Aorta (tissue), 5 donors: ENCODE measurements at regions not wholly inside any gene's neighbourhood (a gene's known extent, or its start where the extent isn't known, plus 50 kb on each side); places are given as distances from the start of the nearest gene placed in this dataset.

Source experiments
- ATAC-seq: fragments of 200-7000 bp; cut with Tn5 transposase; one replicate; pipeline ENCODE4 v1.9.1; 2022; ENCODE audit warnings: moderate library complexity; ENCODE audit not compliant: low FRiP score
- DNase-seq, 2 donors: peaks; one replicate each; pipeline ENCODE4 v3.0.0-alpha.2; 2020
- H3K27ac ChIP-seq, 2 donors: one replicate each; pipeline ENCODE4 v1.5.1; 2013; ENCODE audit warnings: low read length in 2 of 2, mild to moderate bottlenecking in 2 of 2, moderate library complexity in 2 of 2, control low read depth in 1 of 2, inconsistent platforms in 1 of 2, low read depth in 1 of 2
- H3K27me3 ChIP-seq, 2 donors: one replicate each; pipeline ENCODE4 v1.6.1; 2013; ENCODE audit warnings: control low read depth in 1 of 2, low read length in 1 of 2, mild to moderate bottlenecking in 1 of 2, moderate library complexity in 1 of 2; ENCODE audit not compliant: insufficient read depth in 2 of 2, control insufficient read depth in 1 of 2
- H3K36me3 ChIP-seq, 2 donors: one replicate each; pipeline ENCODE4 v1.6.1; 2013; ENCODE audit warnings: control low read depth in 1 of 2, low read length in 1 of 2, mild to moderate bottlenecking in 1 of 2; ENCODE audit not compliant: insufficient read depth in 2 of 2, control insufficient read depth in 1 of 2
- H3K4me1 ChIP-seq, 2 donors: one replicate each; pipeline ENCODE4 v1.6.1; 2013; ENCODE audit warnings: low read length in 2 of 2, control low read depth in 1 of 2, mild to moderate bottlenecking in 1 of 2, moderate library complexity in 1 of 2; ENCODE audit not compliant: insufficient read depth in 2 of 2, control insufficient read depth in 1 of 2
- H3K4me3 ChIP-seq, 2 donors: one replicate each; pipeline ENCODE4 v1.5.1; 2013; ENCODE audit warnings: low read length in 2 of 2, control low read depth in 1 of 2, mild to moderate bottlenecking in 1 of 2
- H3K9me3 ChIP-seq: one replicate; pipeline ENCODE4 v1.6.1; 2013; ENCODE audit warnings: mild to moderate bottlenecking, low read length; ENCODE audit not compliant: control insufficient read depth
- WGBS, 2 donors: extraction: QIAGEN DNeasy Blood & Tissue Kit; methylation state at CpG; one replicate each; pipeline ENCODE4 v1.1.7; 2013; 5-methylcytosine and 5-hydroxymethylcytosine counted together
- intact Hi-C, 2 donors: fragments of 100-400 bp; cut with DNase I; formaldehyde crosslinking; loops; one replicate each; pipeline versions ENCODE4 v1.14.2 to v1.15.0; 2022
- donor health status: healthy with polysubstance abuse.
- donor health status: Bipolar disorder and iron deficiency.
- donor health status: DM: no; HTN: no; CAD: no.
- donor health status: DM: no; HTN: no; CAD: no.
- donor health status: DM: yes; HTN: yes; CAD: no.

DNA sequence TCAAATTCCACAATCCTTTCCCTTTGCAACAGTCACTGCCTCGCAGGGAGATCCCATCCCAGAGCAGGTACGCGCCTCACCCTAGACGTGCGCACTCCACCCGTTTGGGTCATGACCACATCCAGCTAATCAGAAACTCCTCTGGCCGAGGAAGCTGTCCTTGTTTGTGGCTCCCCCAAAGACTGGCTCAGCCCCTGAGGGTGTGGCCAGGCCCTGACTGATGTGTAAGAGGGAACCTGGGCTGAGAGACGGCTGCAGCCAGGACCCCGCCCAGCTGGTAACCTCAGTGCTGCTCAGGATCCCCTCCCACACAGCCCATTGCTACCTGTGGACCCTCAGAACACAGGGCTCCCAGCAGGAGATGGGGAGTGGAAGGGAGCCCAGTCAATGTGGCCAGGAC is 183.2 kb upstream of the SFSWAP start:
- ATAC-seq (no peak), DNase-seq (no peak)
- WGBS, 2 donors = 74 to 76% methylated on average over 9 of the region's 9 CpGs
- no peaks in the 10 kb centered on the region for H3K27me3 ChIP-seq
- no peaks in the 10 kb centered on the region for H3K36me3 ChIP-seq
- intact Hi-C loops = no loop called here
- peaks cover 1% of the 10 kb centered on the region for H3K9me3 ChIP-seq
- no peak overlapping the region for H3K27ac ChIP-seq
- H3K4me1 ChIP-seq = no peaks in the 10 kb centered on the region
- H3K4me3 ChIP-seq = no peak overlapping the region

DNA sequence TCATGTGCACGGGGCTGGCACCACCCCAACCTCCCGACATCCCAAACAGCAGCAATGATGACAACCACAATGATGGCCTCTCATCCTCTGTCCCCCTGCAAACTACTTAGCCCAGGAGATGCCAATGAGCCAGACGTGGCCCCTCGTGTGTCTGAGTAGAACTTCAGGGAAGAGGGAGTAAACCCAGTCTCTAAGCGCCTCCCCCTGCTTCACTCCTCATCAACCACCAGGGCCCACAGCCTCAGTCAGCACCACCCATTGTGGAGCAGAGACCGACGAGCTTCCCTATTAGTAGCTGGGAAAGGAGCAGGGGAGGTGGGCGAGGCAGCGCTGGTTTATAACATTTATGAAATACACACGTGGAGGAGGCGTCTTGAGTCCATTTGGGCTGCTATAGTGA is 182.7 kb upstream of the SFSWAP start:
- Histone ChIP-seq H3K36me3 (no peaks in the 10 kb centered on the region), H3K27me3 (no peaks in the 10 kb centered on the region), H3K4me1 (no peaks in the 10 kb centered on the region), H3K9me3 (peaks cover 1% of the 10 kb centered on the region), H3K4me3 (no peak overlapping the region), H3K27ac (no peak overlapping the region)
- intact Hi-C loops = no loop called here
- WGBS, 2 donors = 78 to 79% methylated on average over 11 of the region's 11 CpGs
- DNase-seq = no peak
- ATAC-seq = no peak

DNA sequence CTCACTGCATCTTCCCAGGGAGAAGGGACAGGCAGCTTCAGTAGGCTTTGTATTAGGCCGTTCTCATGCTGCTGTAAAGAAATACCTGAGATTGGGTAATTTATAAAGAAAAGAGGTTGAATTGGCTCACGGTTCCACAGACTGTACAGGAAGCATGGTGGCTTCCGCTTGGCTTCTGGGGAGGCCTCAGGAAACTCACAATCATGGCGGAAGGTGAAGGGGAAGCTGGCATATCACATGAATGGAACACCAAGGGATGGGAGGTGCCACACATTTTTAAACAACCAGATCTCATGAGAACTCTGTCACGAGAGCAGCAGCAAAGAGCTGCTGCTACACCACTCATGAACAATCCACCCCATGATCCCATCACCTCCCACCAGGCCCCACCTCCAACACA is 182.2 kb upstream of the SFSWAP start:
- no peaks in the 10 kb centered on the region for H3K4me1 ChIP-seq
- H3K27ac ChIP-seq = no peak overlapping the region
- no peak for DNase-seq
- H3K27me3 ChIP-seq = no peaks in the 10 kb centered on the region
- H3K36me3 ChIP-seq = no peaks in the 10 kb centered on the region
- ATAC-seq = no peak
- no peaks in the 10 kb centered on the region for H3K9me3 ChIP-seq
- 74 to 81% methylated on average over 5 of the region's 5 CpGs for WGBS, 2 donors
- intact Hi-C loops = no loop called here
- no peak overlapping the region for H3K4me3 ChIP-seq

DNA sequence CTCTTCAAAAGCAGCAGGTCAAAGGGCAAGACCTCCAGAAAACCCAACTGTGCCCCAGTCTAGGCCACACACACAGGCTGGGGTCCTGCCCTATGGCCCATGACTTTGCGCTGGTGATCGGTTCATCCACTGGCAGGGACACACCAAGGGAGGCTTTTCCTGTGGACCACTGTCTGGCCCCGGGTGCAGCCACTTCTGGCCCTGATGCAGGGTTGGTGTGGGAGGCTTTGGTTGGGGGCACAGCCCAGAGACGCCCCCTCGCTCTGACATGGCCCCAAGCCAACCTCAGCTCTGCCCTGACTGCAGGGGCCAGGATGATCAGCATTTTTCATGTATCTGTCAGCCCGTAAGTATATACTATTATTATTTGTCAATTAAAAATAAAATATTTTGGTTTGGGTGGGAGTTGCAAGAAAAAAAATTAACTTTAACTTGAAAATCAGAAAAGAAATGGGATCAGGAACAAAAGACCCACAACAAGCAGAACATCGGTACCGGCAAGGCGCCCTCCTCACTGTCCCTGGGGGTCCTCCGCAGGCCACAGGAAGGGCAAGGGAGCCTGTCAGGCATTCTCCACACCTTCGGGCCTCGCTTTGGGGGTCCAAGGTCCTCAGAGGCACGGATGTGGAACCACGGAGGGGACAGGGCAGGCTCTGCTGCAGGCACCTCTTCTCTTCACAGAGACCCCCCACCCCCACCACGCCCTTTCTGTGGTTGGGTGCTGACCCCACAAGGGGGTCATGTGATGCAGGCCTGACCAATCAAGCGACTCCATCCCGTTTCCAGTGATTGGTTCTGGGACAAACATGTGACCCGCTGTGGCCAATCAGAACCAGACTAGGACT is 181.5 kb upstream of the SFSWAP start:
- DNase-seq (no peak), ATAC-seq (no peak)
- H3K27me3 ChIP-seq = no peaks in the 10 kb centered on the region
- WGBS, 2 donors = 88 to 89% methylated on average over 18 of the region's 18 CpGs
- H3K36me3 ChIP-seq = no peaks in the 10 kb centered on the region
- no peak overlapping the region for H3K4me3 ChIP-seq
- intact Hi-C loops = no loop called here
- no peaks in the 10 kb centered on the region for H3K9me3 ChIP-seq
- no peak overlapping the region for H3K27ac ChIP-seq
- no peaks in the 10 kb centered on the region for H3K4me1 ChIP-seq

DNA sequence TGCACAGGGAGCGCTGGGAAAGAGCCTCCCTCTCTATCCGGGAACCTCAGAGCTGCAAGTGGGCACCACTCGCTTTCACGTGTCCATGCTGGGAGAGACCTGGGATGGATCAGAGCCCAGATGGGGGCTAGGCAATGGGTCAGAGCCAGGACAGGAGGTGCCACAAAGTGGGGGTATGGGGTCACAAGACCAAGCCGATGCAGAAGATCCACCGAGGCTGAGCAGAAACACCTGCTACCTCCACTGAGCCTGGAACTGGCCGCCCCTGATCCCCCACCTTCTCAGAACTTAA is 180.9 kb upstream of the SFSWAP start:
- Histone ChIP-seq H3K27ac (no peak overlapping the region), H3K4me1 (no peaks in the 10 kb centered on the region), H3K27me3 (no peaks in the 10 kb centered on the region), H3K36me3 (no peaks in the 10 kb centered on the region), H3K9me3 (no peaks in the 10 kb centered on the region), H3K4me3 (no peak overlapping the region)
- 92 to 93% methylated on average over 7 of the region's 7 CpGs for WGBS, 2 donors
- ATAC-seq (no peak), DNase-seq (no peak)
- intact Hi-C loops = no loop called here

DNA sequence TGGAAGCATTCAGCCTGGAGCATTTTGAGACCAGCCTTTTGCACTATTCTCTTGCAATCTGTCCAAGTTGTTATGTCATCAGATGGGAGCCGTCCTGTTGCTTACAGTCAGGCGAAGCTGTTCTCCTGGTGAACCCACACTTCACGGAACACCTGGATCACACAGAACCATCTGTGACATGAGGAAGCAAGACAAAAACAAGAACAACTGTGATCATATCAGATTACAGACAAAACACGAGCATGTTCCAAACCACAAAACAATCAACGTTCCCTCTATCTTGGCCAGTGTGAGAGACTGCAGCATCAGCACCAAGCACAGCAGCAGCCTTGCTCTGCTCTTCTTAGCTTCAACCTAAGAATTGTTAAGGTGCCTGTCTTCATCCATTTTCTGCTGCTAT is 180.5 kb upstream of the SFSWAP start:
- no peak for ATAC-seq
- 53 to 58% methylated on average over 5 of the region's 5 CpGs for WGBS, 2 donors
- H3K9me3 ChIP-seq = no peaks in the 10 kb centered on the region
- H3K36me3 ChIP-seq = no peaks in the 10 kb centered on the region
- no peaks in the 10 kb centered on the region for H3K27me3 ChIP-seq
- no peak overlapping the region for H3K27ac ChIP-seq
- no peak for DNase-seq
- no peaks in the 10 kb centered on the region for H3K4me1 ChIP-seq
- intact Hi-C loops = no loop called here
- H3K4me3 ChIP-seq = no peak overlapping the region

DNA sequence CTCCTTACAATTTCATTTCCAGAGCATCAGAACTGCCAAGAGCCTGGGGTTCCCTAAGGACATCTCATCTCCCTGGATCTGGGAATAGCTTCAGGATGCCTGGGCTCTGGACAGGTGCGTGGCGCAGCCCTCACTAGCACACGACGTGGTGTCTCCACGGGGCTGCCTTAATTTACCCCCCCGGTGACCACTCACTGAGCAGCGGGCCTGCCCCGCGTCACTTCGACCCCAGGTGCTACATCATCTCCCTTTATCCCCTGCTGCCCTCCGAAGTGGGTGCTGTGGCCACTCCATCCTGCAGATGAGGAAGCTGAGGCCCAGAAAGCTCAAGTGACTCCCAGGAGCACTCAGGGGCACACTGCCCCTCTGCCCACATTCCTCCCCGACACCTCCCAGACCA is 177.8 kb upstream of the SFSWAP start:
- 77 to 86% methylated on average over 12 of the region's 12 CpGs for WGBS, 2 donors
- Histone ChIP-seq H3K4me3 (no peak overlapping the region), H3K27me3 (no peaks in the 10 kb centered on the region), H3K9me3 (no peaks in the 10 kb centered on the region), H3K36me3 (no peaks in the 10 kb centered on the region), H3K27ac (no peak overlapping the region), H3K4me1 (no peaks in the 10 kb centered on the region)
- DNase-seq (no peak), ATAC-seq (no peak)
- intact Hi-C loops = no loop called here

DNA sequence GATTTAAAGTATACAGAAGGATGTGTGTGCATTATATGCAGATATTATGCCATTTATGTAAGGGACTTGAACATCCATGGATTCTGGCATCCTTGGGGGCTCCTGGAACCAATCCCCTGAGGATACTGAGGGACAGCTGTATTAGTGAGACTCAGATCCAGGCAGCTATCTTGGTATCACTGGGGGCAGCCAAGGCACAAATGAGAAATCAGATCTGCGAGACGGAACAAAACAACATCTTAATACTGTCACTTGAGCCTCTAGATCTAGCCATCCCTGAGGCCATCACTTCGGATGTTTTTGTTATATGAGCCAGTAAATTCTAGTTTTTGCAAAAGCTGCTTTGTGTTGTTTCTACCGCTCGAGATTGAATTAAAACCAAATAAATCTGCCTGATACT is 175.1 kb upstream of the SFSWAP start:
- Histone ChIP-seq H3K36me3 (no peaks in the 10 kb centered on the region), H3K27ac (no peak overlapping the region), H3K4me3 (no peak overlapping the region), H3K27me3 (no peaks in the 10 kb centered on the region), H3K4me1 (no peaks in the 10 kb centered on the region), H3K9me3 (no peaks in the 10 kb centered on the region)
- DNase-seq (no peak), ATAC-seq (no peak)
- WGBS, 2 donors = 78 to 80% methylated on average over 5 of the region's 5 CpGs
- intact Hi-C loops = no loop called here

DNA sequence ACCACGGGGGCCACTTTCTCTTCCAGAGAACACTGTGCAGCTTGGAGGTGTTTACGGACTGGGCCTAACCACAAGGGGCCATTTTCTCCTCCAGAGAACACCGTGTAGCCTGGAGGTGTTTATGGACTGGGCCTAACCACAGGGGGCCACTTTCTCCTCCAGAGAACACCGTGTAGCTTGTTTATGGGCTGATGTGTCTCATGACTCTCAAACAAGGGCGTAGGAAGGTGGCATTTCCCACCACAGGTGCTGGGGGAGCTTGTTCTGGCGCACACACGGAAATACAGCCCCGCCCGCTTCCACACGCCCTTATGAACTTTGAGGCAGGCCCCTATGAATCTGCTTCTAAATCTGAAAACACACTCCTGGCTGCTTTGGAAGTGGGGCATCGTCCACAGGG is 174.6 kb upstream of the SFSWAP start:
- H3K27ac ChIP-seq = no peak overlapping the region
- H3K36me3 ChIP-seq = no peaks in the 10 kb centered on the region
- H3K9me3 ChIP-seq = no peaks in the 10 kb centered on the region
- intact Hi-C loops = no loop called here
- no peaks in the 10 kb centered on the region for H3K27me3 ChIP-seq
- no peaks in the 10 kb centered on the region for H3K4me1 ChIP-seq
- no peak for DNase-seq
- WGBS, 2 donors = 65 to 72% methylated on average over 11 of the region's 11 CpGs
- no peak overlapping the region for H3K4me3 ChIP-seq
- ATAC-seq = no peak
